ENCODE measurements at regions not wholly inside any gene's neighbourhood (a gene's known extent, or its start where the extent isn't known, plus 50 kb on each side); places are given as distances from the start of the nearest gene placed in this dataset.

- DNase-seq = no peak
- no peak overlapping the region for H3K4me3 ChIP-seq
- H3K9me3 ChIP-seq = no peaks in the 10 kb centered on the region
- H3K4me1 ChIP-seq = no peaks in the 10 kb centered on the region
- H3K27me3 ChIP-seq = no peaks in the 10 kb centered on the region
- intact Hi-C loops (cut with DNase I) = no loop called here
- no peak for ATAC-seq
- TF ChIP-seq POLR2A (IDR thresholded peaks at IDR 0.05) = no peak
- TF ChIP-seq CTCF (IDR thresholded peaks at IDR 0.05) = no peak
- H3K27ac ChIP-seq = no peak overlapping the region
- H3K36me3 ChIP-seq = no peaks in the 10 kb centered on the region
Measured at GRCh38 chr16:73864868-73865267, 431.7 kb upstream of the PSMD7 start.

GRCh38 chr16:73858326-73858725 lies 438.3 kb upstream of the PSMD7 start:
- ATAC-seq (no peak), DNase-seq (no peak)
- intact Hi-C loops (cut with DNase I) = no loop called here
- Histone ChIP-seq H3K4me3 (no peak overlapping the region), H3K27me3 (no peaks in the 10 kb centered on the region), H3K36me3 (no peaks in the 10 kb centered on the region), H3K27ac (no peak overlapping the region), H3K4me1 (no peaks in the 10 kb centered on the region), H3K9me3 (no peaks in the 10 kb centered on the region)
- 38% methylated on average over 2 of the region's 2 CpGs for WGBS (ENCODE audit: insufficient coverage, low coverage, low lambda C conversion rate, missing lambda C conversion rate)
- TF ChIP-seq POLR2A (IDR thresholded peaks at IDR 0.05) = no peak
- TF ChIP-seq CTCF (IDR thresholded peaks at IDR 0.05) = no peak

GRCh38 chr16:73853968-73854367 lies 442.6 kb upstream of the PSMD7 start:
- Histone ChIP-seq H3K36me3 (no peaks in the 10 kb centered on the region), H3K27me3 (no peaks in the 10 kb centered on the region), H3K27ac (no peak overlapping the region), H3K4me1 (no peaks in the 10 kb centered on the region), H3K9me3 (no peaks in the 10 kb centered on the region), H3K4me3 (no peak overlapping the region)
- no peak for ATAC-seq
- DNase-seq = no peak
- WGBS (ENCODE audit: insufficient coverage, low coverage, low lambda C conversion rate, missing lambda C conversion rate) = 74% methylated on average over 5 of the region's 5 CpGs
- TF ChIP-seq POLR2A (IDR thresholded peaks at IDR 0.05) (no peak), CTCF (IDR thresholded peaks at IDR 0.05) (no peak)
- intact Hi-C loops (cut with DNase I) = no loop called here

- no peaks in the 10 kb centered on the region for H3K4me1 ChIP-seq
- H3K27me3 ChIP-seq = no peaks in the 10 kb centered on the region
- 69% methylated on average over 1 of the region's 1 CpG for WGBS (ENCODE audit: insufficient coverage, low coverage, low lambda C conversion rate, missing lambda C conversion rate)
- no peak overlapping the region for H3K4me3 ChIP-seq
- DNase-seq (no peak), ATAC-seq (no peak)
- intact Hi-C loops (cut with DNase I) = no loop called here
- no peaks in the 10 kb centered on the region for H3K9me3 ChIP-seq
- H3K36me3 ChIP-seq = no peaks in the 10 kb centered on the region
- no peak overlapping the region for H3K27ac ChIP-seq
- TF ChIP-seq CTCF (IDR thresholded peaks at IDR 0.05) (no peak), POLR2A (IDR thresholded peaks at IDR 0.05) (no peak)
Measured at GRCh38 chr16:73852561-73852960, 444.1 kb upstream of the PSMD7 start.

- 32% methylated on average over 4 of the region's 4 CpGs for whole genome bisulfite sequencing (ENCODE audit: insufficient coverage, low coverage, low lambda C conversion rate, missing lambda C conversion rate)
- no peak overlapping the region for H3K4me3 ChIP-seq
- no peak for DNase-seq
- H3K4me1 ChIP-seq = no peaks in the 10 kb centered on the region
- TF ChIP-seq CTCF (IDR thresholded peaks at IDR 0.05) (no peak), POLR2A (IDR thresholded peaks at IDR 0.05) (no peak)
- intact Hi-C loops (cut with DNase I) = no loop called here
- no peak for ATAC-seq
- no peak overlapping the region for H3K27ac ChIP-seq
- no peaks in the 10 kb centered on the region for H3K27me3 ChIP-seq
- no peaks in the 10 kb centered on the region for H3K9me3 ChIP-seq
- H3K36me3 ChIP-seq = no peaks in the 10 kb centered on the region
Measured at GRCh38 chr16:73848993-73849392, 447.6 kb upstream of the PSMD7 start.

All from right lobe of liver (tissue), 6 donors.